Activated CD8-positive, alpha-beta T cell treated with anti-CD3 and anti-CD28 coated beads, Interleukin-2, amount 10 ng/mL, durations not matched to agents 7 days and 5 days (primary cell): ENCODE measurements at regions not wholly inside any gene's neighbourhood (a gene's known extent, or its start where the extent isn't known, plus 50 kb on each side); places are given as distances from the start of the nearest gene placed in this dataset.

Experiments used
- ATAC-seq: fragments of 150-1000 bp; cut with Tn5 transposase; one replicate; pipeline ENCODE4 v1.10.0; 2021; ENCODE audit warnings: moderate library complexity
- CTCF ChIA-PET: fragments of 350-600 bp; sonication (Branson Sonifier 250); formaldehyde crosslinking; loops from one replicate; lab custom pipeline; 2021; ENCODE audit warnings: antibody characterized with exemption; lab: Charles Lee
- POLR2A ChIA-PET: fragments of 350-600 bp; sonication (Branson Sonifier 250); formaldehyde crosslinking; loops from one replicate; lab custom pipeline; 2021; ENCODE audit warnings: antibody characterized with exemption; lab: Charles Lee
- DNase-seq: peaks from one replicate; pipeline ENCODE4 v3.0.0-alpha.2; 2020
- H3K27ac Mint-ChIP-seq: one replicate; pipeline ENCODE4 v1.8.0; 2021; ENCODE audit warnings: mild to moderate bottlenecking, mixed read lengths
- H3K27me3 Mint-ChIP-seq: one replicate; pipeline ENCODE4 v1.8.0; 2021; ENCODE audit warnings: low read depth, mixed read lengths
- H3K36me3 Mint-ChIP-seq: one replicate; pipeline ENCODE4 v1.8.0; 2021; ENCODE audit warnings: low read depth, mixed read lengths
- H3K4me1 Mint-ChIP-seq: one replicate; pipeline ENCODE4 v1.8.0; 2021; ENCODE audit warnings: low read depth, mixed read lengths
- H3K4me3 Mint-ChIP-seq: one replicate; pipeline ENCODE4 v1.8.0; 2021; ENCODE audit warnings: mild to moderate bottlenecking, mixed read lengths
- H3K9me3 Mint-ChIP-seq: one replicate; pipeline ENCODE4 v1.8.0; 2022; ENCODE audit warnings: mixed read lengths; ENCODE audit not compliant: insufficient read depth

DNA sequence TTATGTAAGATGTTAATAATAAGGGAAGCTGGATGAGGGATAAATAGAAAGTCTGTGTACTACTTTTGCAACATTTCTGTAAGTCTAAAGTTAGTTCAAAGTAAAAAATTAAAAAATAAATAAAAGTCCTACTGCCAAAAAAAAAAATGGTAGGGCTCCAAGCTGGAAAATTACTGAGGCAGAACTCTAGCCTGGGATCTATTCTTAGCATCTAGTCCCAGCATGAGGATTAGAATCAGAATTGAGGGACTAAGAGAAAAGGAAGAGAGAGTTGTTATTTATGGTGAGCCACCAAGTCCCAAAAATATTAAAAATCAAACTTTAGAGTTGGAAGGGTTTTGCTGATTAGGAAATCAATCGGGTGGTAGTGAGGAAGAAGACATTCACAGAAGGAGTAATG lies 110.3 kb downstream of the CYB561 start:
- H3K4me3 Mint-ChIP-seq = no peak overlapping the region
- no peaks in the 10 kb centered on the region for H3K27me3 Mint-ChIP-seq
- no peak for DNase-seq
- no peaks in the 10 kb centered on the region for H3K36me3 Mint-ChIP-seq
- no peak overlapping the region for H3K27ac Mint-ChIP-seq
- no peak for ATAC-seq
- H3K4me1 Mint-ChIP-seq = no peaks in the 10 kb centered on the region
- no peaks in the 10 kb centered on the region for H3K9me3 Mint-ChIP-seq
- POLR2A ChIA-PET = no interaction called here
- CTCF ChIA-PET = interaction anchor here (0.9 kb wide), 1 partner anchor 9 kb away, joined by 3 read pairs; no protein-coding TSS in a partner anchor

- Mint-ChIP-seq H3K9me3 (no peaks in the 10 kb centered on the region), H3K27ac (no peak overlapping the region), H3K4me3 (no peak overlapping the region), H3K36me3 (no peaks in the 10 kb centered on the region), H3K27me3 (no peaks in the 10 kb centered on the region), H3K4me1 (no peaks in the 10 kb centered on the region)
- ChIA-PET POLR2A (no interaction called here), CTCF (no interaction called here)
- no peak for ATAC-seq
- no peak for DNase-seq
These were observed 108.5 kb downstream of the CYB561 start for GRCh38 chr17:63337579-63337978.

- no peak overlapping the region for H3K4me3 Mint-ChIP-seq
- POLR2A ChIA-PET = no interaction called here
- H3K27me3 Mint-ChIP-seq = no peaks in the 10 kb centered on the region
- H3K27ac Mint-ChIP-seq = no peak overlapping the region
- no peaks in the 10 kb centered on the region for H3K4me1 Mint-ChIP-seq
- DNase-seq = no peak
- no peaks in the 10 kb centered on the region for H3K9me3 Mint-ChIP-seq
- CTCF ChIA-PET = no interaction called here
- H3K36me3 Mint-ChIP-seq = no peaks in the 10 kb centered on the region
- ATAC-seq = no peak
These were observed 107.8 kb downstream of the CYB561 start for GRCh38 chr17:63338272-63338671.

GRCh38 chr17:63341276-63341675 lies 104.8 kb downstream of the CYB561 start:
- Mint-ChIP-seq H3K36me3 (no peaks in the 10 kb centered on the region), H3K27ac (no peak overlapping the region), H3K9me3 (no peaks in the 10 kb centered on the region), H3K27me3 (no peaks in the 10 kb centered on the region), H3K4me3 (no peak overlapping the region), H3K4me1 (no peaks in the 10 kb centered on the region)
- ChIA-PET POLR2A (no interaction called here), CTCF (no interaction called here)
- no peak for ATAC-seq
- no peak for DNase-seq

- Mint-ChIP-seq H3K27me3 (no peaks in the 10 kb centered on the region), H3K4me1 (no peaks in the 10 kb centered on the region), H3K9me3 (no peaks in the 10 kb centered on the region), H3K36me3 (no peaks in the 10 kb centered on the region), H3K4me3 (no peak overlapping the region), H3K27ac (no peak overlapping the region)
- POLR2A ChIA-PET = no interaction called here
- ATAC-seq (no peak), DNase-seq (no peak)
- CTCF ChIA-PET = no interaction called here
These were observed 101.7 kb downstream of the CYB561 start for GRCh38 chr17:63344383-63344782.

DNA sequence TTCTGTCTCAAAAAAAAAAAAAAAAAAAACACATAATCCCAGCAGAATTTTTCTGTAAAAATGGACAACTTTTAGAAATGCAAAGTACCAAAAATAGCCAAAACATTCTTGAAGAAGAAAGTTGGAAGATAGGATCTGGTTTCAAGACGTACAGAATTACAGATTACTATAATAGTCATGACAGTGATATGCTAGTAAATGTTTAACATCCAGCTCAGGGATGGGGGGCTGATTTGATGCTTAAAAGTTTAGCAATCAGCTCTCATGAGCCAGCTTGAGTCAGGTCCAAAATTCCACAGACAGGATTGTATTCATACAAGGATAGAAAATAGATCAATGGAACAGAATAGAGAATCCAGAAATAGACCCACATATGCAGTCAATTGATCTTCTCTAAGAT lies 100.5 kb downstream of the CYB561 start:
- Mint-ChIP-seq H3K4me1 (no peaks in the 10 kb centered on the region), H3K27me3 (no peaks in the 10 kb centered on the region), H3K4me3 (no peak overlapping the region), H3K27ac (no peak overlapping the region), H3K36me3 (no peaks in the 10 kb centered on the region), H3K9me3 (no peaks in the 10 kb centered on the region)
- ATAC-seq (no peak), DNase-seq (no peak)
- ChIA-PET POLR2A (no interaction called here), CTCF (no interaction called here)

DNA sequence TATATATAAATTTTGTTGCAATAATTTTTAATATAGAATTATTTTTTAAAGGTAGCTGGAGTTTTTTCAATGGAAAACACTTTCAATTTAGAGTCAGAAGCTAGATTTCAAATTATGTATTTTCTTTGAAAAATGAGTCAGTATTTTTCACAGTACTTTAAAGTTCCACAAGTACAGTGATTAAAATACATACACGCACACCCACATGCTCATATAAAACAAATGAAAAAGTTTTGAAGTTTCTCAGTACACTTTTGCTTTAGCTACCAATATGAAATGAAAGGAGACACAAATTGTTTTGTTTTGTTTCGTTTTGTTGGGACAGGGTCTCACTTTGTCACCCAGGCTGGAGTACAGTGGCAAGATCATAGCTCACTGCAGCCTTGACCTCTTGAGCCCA lies 98.6 kb downstream of the CYB561 start:
- Mint-ChIP-seq H3K4me3 (no peak overlapping the region), H3K4me1 (no peaks in the 10 kb centered on the region), H3K27ac (no peak overlapping the region), H3K27me3 (no peaks in the 10 kb centered on the region), H3K9me3 (no peaks in the 10 kb centered on the region), H3K36me3 (no peaks in the 10 kb centered on the region)
- no peak for ATAC-seq
- ChIA-PET CTCF (interaction anchor here (0.6 to 1.7 kb wide), 2 partner anchors 43 to 59 kb away, joined by 3 to 5 read pairs; no protein-coding TSS in a partner anchor), POLR2A (no interaction called here)
- no peak for DNase-seq

DNA sequence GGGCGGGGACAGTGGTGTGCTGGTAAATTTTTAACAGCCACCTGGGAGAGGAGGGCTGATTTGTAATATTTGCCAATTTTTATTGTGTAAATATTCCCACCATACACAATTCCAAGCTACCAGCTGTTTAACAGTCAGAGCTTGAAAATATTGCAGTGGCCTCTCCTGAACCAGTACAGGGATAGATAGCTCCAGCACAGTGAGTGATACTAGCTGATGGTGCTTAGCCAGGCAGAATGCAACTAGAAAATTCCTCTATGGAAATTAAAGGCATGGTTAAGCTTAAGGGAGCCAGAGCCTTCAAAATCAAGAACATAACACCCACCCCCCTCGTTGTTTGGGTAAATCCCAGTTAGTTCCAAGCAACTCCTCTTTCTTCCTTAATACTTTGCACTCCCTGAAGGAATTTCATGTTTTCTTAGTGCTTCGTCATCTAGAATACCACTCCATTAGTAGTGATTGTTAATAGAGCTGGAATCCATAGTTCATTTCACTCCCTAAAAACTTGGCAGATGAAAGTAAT lies 96.6 kb downstream of the CYB561 start:
- CTCF ChIA-PET = no interaction called here

DNA sequence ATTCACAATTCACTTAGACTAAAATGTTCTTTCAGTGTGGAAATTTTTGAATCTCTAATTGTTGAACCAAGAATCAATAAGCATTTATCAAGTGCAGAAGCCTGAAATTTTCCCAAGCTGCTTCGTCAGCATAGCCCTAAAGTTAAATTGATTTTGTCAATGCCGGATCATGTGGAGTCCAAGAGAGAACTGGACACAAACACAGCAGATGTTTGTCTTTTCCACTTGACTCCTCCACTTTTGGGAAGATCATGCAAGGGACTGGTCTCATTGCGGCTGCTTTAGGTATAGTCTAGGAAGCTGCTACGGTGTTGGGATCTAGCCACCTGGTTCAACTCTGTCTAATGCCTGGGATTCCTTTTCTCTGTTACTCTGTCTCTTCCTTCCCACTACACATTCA lies 95.7 kb downstream of the CYB561 start:
- H3K4me1 Mint-ChIP-seq = no peaks in the 10 kb centered on the region
- no peak overlapping the region for H3K4me3 Mint-ChIP-seq
- DNase-seq (no peak), ATAC-seq (no peak)
- ChIA-PET CTCF (no interaction called here), POLR2A (no interaction called here)
- H3K27me3 Mint-ChIP-seq = no peaks in the 10 kb centered on the region
- H3K27ac Mint-ChIP-seq = no peak overlapping the region
- no peaks in the 10 kb centered on the region for H3K9me3 Mint-ChIP-seq
- no peaks in the 10 kb centered on the region for H3K36me3 Mint-ChIP-seq

More for the DNA sequence above, 96.6 kb downstream of the CYB561 start:
- H3K27ac Mint-ChIP-seq = no peak overlapping the region
- H3K9me3 Mint-ChIP-seq = no peaks in the 10 kb centered on the region
- no peak overlapping the region for H3K4me3 Mint-ChIP-seq
- no peaks in the 10 kb centered on the region for H3K36me3 Mint-ChIP-seq
- DNase-seq (no peak), ATAC-seq (no peak)
- POLR2A ChIA-PET = no interaction called here
- H3K27me3 Mint-ChIP-seq = no peaks in the 10 kb centered on the region
- H3K4me1 Mint-ChIP-seq = no peaks in the 10 kb centered on the region

GRCh38 chr17:63354256-63354655 lies 91.8 kb downstream of the CYB561 start:
- Mint-ChIP-seq H3K36me3 (no peaks in the 10 kb centered on the region), H3K9me3 (no peaks in the 10 kb centered on the region), H3K4me3 (no peak overlapping the region), H3K27me3 (no peaks in the 10 kb centered on the region), H3K4me1 (no peaks in the 10 kb centered on the region), H3K27ac (no peak overlapping the region)
- CTCF ChIA-PET = no interaction called here
- POLR2A ChIA-PET = no interaction called here
- ATAC-seq = no peak
- DNase-seq = no peak

DNA sequence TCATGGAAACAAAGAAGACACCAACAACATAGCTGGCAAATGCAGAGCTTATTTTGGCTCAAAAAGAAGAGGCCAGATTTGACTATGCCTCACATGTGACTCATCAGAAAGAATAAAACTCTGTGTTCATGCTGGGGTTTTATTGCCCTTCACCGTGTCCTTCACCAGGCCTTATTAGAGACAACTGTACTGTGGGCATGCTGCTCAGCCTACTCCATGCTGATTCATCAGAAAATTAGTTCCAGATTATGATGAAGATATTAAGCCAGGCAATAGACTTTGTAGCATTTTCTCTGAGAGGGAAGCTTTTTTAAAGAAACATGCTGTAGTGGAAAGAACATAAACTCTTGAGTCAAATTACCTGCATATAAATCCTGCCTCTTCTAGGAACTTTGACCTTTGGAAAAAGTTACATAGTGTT lies 89.8 kb downstream of the CYB561 start:
- DNase-seq = no peak
- ChIA-PET CTCF (no interaction called here), POLR2A (interaction anchor here (0.6 kb wide), 1 partner anchor 139 kb away, joined by 3 read pairs; no protein-coding TSS in a partner anchor)
- no peak overlapping the region for H3K4me3 Mint-ChIP-seq
- no peak for ATAC-seq
- no peaks in the 10 kb centered on the region for H3K36me3 Mint-ChIP-seq
- H3K27me3 Mint-ChIP-seq = no peaks in the 10 kb centered on the region
- no peak overlapping the region for H3K27ac Mint-ChIP-seq
- no peaks in the 10 kb centered on the region for H3K9me3 Mint-ChIP-seq
- H3K4me1 Mint-ChIP-seq = no peaks in the 10 kb centered on the region

- no peak for DNase-seq
- POLR2A ChIA-PET = no interaction called here
- no peak overlapping the region for H3K4me3 Mint-ChIP-seq
- peaks cover 4% of the 10 kb centered on the region for H3K9me3 Mint-ChIP-seq
- no peaks in the 10 kb centered on the region for H3K27me3 Mint-ChIP-seq
- no peak overlapping the region for H3K27ac Mint-ChIP-seq
- H3K4me1 Mint-ChIP-seq = no peaks in the 10 kb centered on the region
- H3K36me3 Mint-ChIP-seq = no peaks in the 10 kb centered on the region
- ATAC-seq = no peak
- CTCF ChIA-PET = no interaction called here
These were observed 87.8 kb downstream of the CYB561 start for GRCh38 chr17:63358111-63358839.
